Endothelial cell of umbilical vein (primary cell): ENCODE measurements at regions not wholly inside any gene's neighbourhood (a gene's known extent, or its start where the extent isn't known, plus 50 kb on each side); places are given as distances from the start of the nearest gene placed in this dataset.

Experiments used
- EZH2 ChIP-seq: IDR thresholded peaks from 2 replicates; pipeline ENCODE4 v1.6.1; 2012; ENCODE audit warnings: borderline replicate concordance, low read depth, mild to moderate bottlenecking, moderate library complexity, low read length, inconsistent platforms; ENCODE audit not compliant: severe bottlenecking
- MYC ChIP-seq: IDR thresholded peaks from one replicate; pipeline ENCODE4 v1.6.1; 2011; ENCODE audit warnings: mild to moderate bottlenecking, low read depth, low read length
- POLR2A ChIP-seq: IDR thresholded peaks from 2 replicates; pipeline ENCODE4 v1.6.1; 2012; ENCODE audit warnings: low read depth, mild to moderate bottlenecking, control low read depth, low read length
- POLR2AphosphoS5 ChIP-seq: IDR thresholded peaks from 2 replicates; pipeline ENCODE4 v1.6.1; 2012; ENCODE audit warnings: low read depth, mild to moderate bottlenecking, control low read depth, low read length, moderate library complexity; ENCODE audit not compliant: insufficient read depth
- TF ChIP-seq, protein P1 (sequence below), 2 donors: IDR thresholded peaks; 1 replicate in 1 of 2; 2 replicates in 1 of 2; pipeline ENCODE4 v1.5.1; 2011; ENCODE audit warnings: low read length in 2 of 2, mild to moderate bottlenecking in 2 of 2, moderate library complexity in 2 of 2, control low read depth in 1 of 2, inconsistent platforms in 1 of 2, low read depth in 1 of 2; ENCODE audit not compliant: insufficient read depth in 1 of 2; ENCODE audit errors: extremely low read depth in 1 of 2
- TF ChIP-seq, protein P2 (sequence below): IDR thresholded peaks from 2 replicates; pipeline ENCODE4 v1.6.1; 2011; ENCODE audit not compliant: insufficient read depth, insufficient read length

DNA sequence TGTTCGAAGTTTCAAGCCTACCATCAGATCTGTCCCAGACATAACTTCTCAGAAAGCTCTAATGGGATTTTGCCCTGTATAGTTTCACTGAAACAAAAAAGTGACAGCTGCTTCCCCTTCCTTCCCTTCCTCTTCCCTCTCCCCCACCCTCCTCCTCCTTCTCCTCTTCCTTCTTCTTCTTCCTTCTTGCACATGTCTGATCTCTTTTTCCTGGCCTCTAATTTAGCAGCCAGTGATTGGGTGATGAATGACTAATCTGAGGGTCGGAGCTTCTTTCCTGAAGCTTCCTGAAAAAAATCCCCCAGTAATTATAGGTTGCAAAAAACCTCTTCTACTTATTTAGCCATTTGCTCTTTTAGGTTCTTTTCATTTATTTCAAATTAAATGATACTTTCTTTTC lies 168.7 kb downstream of the POTEB3 start:
- TF ChIP-seq, protein P1, sequence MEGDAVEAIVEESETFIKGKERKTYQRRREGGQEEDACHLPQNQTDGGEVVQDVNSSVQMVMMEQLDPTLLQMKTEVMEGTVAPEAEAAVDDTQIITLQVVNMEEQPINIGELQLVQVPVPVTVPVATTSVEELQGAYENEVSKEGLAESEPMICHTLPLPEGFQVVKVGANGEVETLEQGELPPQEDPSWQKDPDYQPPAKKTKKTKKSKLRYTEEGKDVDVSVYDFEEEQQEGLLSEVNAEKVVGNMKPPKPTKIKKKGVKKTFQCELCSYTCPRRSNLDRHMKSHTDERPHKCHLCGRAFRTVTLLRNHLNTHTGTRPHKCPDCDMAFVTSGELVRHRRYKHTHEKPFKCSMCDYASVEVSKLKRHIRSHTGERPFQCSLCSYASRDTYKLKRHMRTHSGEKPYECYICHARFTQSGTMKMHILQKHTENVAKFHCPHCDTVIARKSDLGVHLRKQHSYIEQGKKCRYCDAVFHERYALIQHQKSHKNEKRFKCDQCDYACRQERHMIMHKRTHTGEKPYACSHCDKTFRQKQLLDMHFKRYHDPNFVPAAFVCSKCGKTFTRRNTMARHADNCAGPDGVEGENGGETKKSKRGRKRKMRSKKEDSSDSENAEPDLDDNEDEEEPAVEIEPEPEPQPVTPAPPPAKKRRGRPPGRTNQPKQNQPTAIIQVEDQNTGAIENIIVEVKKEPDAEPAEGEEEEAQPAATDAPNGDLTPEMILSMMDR (IDR thresholded peaks at IDR 0.05; ENCODE audit: extremely low read depth in 1 of 2, insufficient read depth in 1 of 2, low read depth in 1 of 2, low read length in 2 of 2): no peak
- TF ChIP-seq, protein P2, sequence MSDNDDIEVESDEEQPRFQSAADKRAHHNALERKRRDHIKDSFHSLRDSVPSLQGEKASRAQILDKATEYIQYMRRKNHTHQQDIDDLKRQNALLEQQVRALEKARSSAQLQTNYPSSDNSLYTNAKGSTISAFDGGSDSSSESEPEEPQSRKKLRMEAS: no peak
- TF ChIP-seq POLR2A (no peak), EZH2 (no peak), POLR2AphosphoS5 (no peak), MYC (no peak)
